ENCODE measurements at regions not wholly inside any gene's neighbourhood (a gene's known extent, or its start where the extent isn't known, plus 50 kb on each side); places are given as distances from the start of the nearest gene placed in this dataset.

DNA sequence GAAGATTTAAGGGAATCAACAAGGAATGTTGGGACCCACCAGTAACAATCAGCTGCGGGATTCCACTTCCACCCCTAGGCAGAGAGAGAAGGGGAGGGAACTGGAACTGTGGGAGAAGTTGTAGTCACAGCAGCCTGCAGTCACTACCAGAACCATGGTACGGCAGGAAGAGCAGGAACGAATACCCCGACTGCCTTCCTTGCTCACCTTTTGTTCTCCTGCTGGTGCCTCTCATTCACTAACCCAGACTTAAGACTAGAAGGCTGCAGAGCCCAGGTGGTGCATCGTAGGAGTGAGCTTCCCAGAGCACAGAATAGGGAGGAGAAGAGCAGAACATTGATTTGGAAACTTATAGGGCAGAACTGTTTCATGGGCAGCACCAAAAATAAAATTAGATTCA is 154.2 kb downstream of the DYRK2 start:
- TF ChIP-seq, protein P1, sequence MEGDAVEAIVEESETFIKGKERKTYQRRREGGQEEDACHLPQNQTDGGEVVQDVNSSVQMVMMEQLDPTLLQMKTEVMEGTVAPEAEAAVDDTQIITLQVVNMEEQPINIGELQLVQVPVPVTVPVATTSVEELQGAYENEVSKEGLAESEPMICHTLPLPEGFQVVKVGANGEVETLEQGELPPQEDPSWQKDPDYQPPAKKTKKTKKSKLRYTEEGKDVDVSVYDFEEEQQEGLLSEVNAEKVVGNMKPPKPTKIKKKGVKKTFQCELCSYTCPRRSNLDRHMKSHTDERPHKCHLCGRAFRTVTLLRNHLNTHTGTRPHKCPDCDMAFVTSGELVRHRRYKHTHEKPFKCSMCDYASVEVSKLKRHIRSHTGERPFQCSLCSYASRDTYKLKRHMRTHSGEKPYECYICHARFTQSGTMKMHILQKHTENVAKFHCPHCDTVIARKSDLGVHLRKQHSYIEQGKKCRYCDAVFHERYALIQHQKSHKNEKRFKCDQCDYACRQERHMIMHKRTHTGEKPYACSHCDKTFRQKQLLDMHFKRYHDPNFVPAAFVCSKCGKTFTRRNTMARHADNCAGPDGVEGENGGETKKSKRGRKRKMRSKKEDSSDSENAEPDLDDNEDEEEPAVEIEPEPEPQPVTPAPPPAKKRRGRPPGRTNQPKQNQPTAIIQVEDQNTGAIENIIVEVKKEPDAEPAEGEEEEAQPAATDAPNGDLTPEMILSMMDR (IDR thresholded peaks at IDR 0.05; ENCODE audit: insufficient read depth, low read length, poor library complexity, severe bottlenecking): no peak
- TF ChIP-seq EZH2phosphoT487 (conservative IDR thresholded peaks at IDR 0.05; ENCODE audit: low read length): no peak

Data from SU-DHL-6 (cell line).